NT2/D1 (cell line): ENCODE measurements at regions not wholly inside any gene's neighbourhood (a gene's known extent, or its start where the extent isn't known, plus 50 kb on each side); places are given as distances from the start of the nearest gene placed in this dataset.
"Not testable (repeated sequence)": the region's sequence is repeated elsewhere in the genome, so short reads cannot be mapped to it uniquely, and the experiment has no call there.

ENCODE experiments used
- DNase-seq: peaks from one replicate; pipeline ENCODE4 v3.0.0-alpha.2; 2011; ENCODE audit warnings: low read depth, low spot score
- H3K27me3 ChIP-seq: 2 replicates; pipeline ENCODE4 v1.6.0; 2011; ENCODE audit warnings: mild to moderate bottlenecking; ENCODE audit not compliant: insufficient read length, insufficient read depth
- H3K36me3 ChIP-seq: 2 replicates; pipeline ENCODE4 v1.6.1; 2011; ENCODE audit warnings: mild to moderate bottlenecking, low read length, mixed read lengths; ENCODE audit not compliant: insufficient read depth, insufficient read length
- H3K4me1 ChIP-seq: 2 replicates; pipeline ENCODE4 v1.5.1; 2011; ENCODE audit not compliant: insufficient read depth, insufficient read length
- H3K4me3 ChIP-seq: 2 replicates; pipeline ENCODE4 v1.5.1; 2011; ENCODE audit warnings: low read depth; ENCODE audit not compliant: insufficient read length
- H3K9ac ChIP-seq: 2 replicates; pipeline ENCODE4 v1.6.0; 2011; ENCODE audit warnings: low read depth; ENCODE audit not compliant: insufficient read length
- H3K9me3 ChIP-seq: 2 replicates; pipeline ENCODE4 v1.5.1; 2011; ENCODE audit warnings: mild to moderate bottlenecking, low read length; ENCODE audit not compliant: insufficient read depth
- SUZ12 ChIP-seq: IDR thresholded peaks from 2 replicates; pipeline ENCODE4 v1.6.1; 2011; ENCODE audit not compliant: insufficient read length, insufficient read depth; ENCODE audit errors: extremely low read depth
- YY1 ChIP-seq: IDR thresholded peaks from 2 replicates; pipeline ENCODE4 v1.6.1; 2011; ENCODE audit not compliant: insufficient read length, insufficient read depth
- ZNF274 ChIP-seq: IDR thresholded peaks from 2 replicates; pipeline ENCODE4 v1.6.1; 2011; ENCODE audit warnings: mild to moderate bottlenecking, low read depth, low read length

DNA sequence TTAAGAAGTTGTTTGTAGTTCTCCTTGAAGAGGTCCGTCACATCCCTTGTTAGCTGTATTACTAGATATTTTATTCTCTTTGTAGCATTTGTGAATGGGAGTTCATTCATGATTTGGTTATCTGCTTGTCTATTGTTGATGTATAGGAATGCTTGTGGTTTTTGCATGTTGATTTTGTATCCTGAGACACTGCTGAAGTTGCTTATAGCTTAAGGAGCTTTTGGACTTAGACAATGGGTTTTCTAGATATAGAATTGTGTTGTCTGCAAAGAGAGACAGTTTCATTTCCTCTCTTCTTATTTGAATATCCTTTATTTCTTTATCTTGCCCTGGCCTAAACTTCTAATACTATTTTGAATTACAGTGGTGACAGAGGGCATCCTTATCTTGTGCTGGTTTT lies 52.1 kb upstream of the GRID2 start:
- H3K9me3 ChIP-seq = peaks cover 27% of the 10 kb centered on the region; the same call in 1 of the 2 replicates
- DNase-seq = no peak
- H3K4me1 ChIP-seq = no peaks in the 10 kb centered on the region
- TF ChIP-seq YY1 = no peak
- no peak for TF ChIP-seq ZNF274
- no peak for TF ChIP-seq SUZ12
- no peaks in the 10 kb centered on the region for H3K36me3 ChIP-seq
- H3K27me3 ChIP-seq = no peaks in the 10 kb centered on the region
- H3K4me3 ChIP-seq = no peak overlapping the region
- no peak overlapping the region for H3K9ac ChIP-seq

DNA sequence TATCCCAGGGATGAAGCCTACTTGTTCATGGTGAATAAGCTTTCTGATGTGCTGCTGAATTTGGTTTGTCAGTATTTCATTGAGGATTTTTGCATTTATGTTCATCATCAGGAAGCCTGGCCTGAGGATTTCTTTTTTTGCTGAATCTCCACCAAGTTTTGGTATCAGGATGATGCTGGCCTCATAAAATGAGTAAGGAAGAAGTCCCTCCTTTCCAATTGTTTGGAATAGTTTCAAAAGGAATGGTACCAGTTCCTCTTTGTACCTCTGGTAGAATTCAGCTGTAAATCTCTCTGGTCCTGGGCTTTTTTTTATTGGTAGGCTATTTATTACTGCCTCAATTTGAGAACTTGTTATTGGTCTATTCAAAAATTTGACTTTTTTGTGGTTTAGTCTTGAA lies 51.4 kb upstream of the GRID2 start:
- not testable (repeated sequence) for H3K27me3 ChIP-seq, H3K9ac ChIP-seq, DNase-seq, H3K4me3 ChIP-seq, H3K36me3 ChIP-seq, H3K4me1 ChIP-seq
- H3K9me3 ChIP-seq = peaks cover 27% of the 10 kb centered on the region; the same call in 1 of the 2 replicates

DNA sequence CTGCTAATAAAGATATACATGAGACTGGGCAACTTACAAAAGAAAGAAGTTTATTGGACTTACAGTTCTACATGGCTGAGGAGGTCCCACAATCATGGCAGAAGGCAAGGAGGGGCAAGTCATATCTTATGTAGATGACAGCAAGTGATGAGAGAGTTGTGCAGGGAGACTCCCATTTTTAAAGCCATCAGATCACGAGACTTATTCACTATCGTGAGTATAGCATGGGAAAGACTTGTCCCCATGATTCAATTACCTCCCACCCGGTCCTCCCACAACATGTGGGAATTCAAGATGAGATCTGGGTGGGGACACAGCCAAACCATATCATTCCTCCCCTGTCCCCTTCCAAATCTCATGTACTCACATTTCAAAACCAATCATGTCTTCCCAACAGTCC lies 50.9 kb upstream of the GRID2 start:
- Histone ChIP-seq H3K9me3 (peaks cover 27% of the 10 kb centered on the region; the same call in 1 of the 2 replicates), H3K36me3 (no peaks in the 10 kb centered on the region), H3K4me1 (no peaks in the 10 kb centered on the region), H3K9ac (no peak overlapping the region), H3K4me3 (no peak overlapping the region), H3K27me3 (no peaks in the 10 kb centered on the region)
- no peak for DNase-seq
- TF ChIP-seq ZNF274 (no peak), YY1 (no peak), SUZ12 (no peak)

DNA sequence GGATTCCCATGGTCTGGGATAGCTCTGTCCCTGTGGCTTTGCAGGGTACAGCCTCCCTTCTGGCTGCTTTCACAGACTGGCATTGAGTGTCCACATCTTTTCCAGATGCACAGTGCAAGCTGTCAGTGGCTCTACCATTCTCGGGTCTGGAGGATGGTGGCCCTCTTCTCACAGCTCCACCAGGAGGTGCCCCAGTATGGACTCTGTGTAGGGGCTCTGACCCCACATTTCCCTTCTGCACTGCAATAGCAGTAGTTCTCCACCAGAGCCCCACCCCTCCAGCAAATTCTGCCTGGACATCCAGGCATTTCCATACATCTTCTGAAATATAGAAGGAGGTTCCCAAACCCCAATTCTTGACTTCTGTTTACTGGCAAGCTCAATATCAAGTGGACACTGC lies 50.2 kb upstream of the GRID2 start:
- no peak for DNase-seq
- Histone ChIP-seq H3K9ac (no peak overlapping the region), H3K9me3 (peaks cover 27% of the 10 kb centered on the region; the same call in 1 of the 2 replicates), H3K36me3 (no peaks in the 10 kb centered on the region), H3K27me3 (no peaks in the 10 kb centered on the region), H3K4me3 (no peak overlapping the region), H3K4me1 (no peaks in the 10 kb centered on the region)
- TF ChIP-seq SUZ12 (no peak), YY1 (no peak), ZNF274 (no peak)
